ENCODE measurements at regions not wholly inside any gene's neighbourhood (a gene's known extent, or its start where the extent isn't known, plus 50 kb on each side); places are given as distances from the start of the nearest gene placed in this dataset.
"Not testable (repeated sequence)": the region's sequence is repeated elsewhere in the genome, so short reads cannot be mapped to it uniquely, and the experiment has no call there.

- no peak for DNase-seq (ENCODE audit: low spot score)
These were observed 167.2 kb upstream of the POU3F1 start for GRCh38 chr1:38213646-38214434.

DNA sequence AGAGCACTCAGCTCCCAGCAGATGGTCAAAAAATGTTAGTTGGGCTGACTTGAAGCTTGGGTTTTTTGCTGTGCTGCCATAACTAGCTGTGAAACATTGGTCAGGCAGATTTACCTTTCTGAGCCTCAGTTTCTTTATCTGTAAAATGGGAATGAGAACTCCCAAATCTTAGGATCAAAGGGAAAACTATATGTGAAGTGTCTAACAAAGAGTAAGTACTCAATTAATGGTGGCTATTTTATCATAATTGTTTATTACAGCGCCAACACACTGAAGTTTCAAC lies 164.2 kb upstream of the POU3F1 start:
- DNase-seq (ENCODE audit: low spot score) = no peak

DNA sequence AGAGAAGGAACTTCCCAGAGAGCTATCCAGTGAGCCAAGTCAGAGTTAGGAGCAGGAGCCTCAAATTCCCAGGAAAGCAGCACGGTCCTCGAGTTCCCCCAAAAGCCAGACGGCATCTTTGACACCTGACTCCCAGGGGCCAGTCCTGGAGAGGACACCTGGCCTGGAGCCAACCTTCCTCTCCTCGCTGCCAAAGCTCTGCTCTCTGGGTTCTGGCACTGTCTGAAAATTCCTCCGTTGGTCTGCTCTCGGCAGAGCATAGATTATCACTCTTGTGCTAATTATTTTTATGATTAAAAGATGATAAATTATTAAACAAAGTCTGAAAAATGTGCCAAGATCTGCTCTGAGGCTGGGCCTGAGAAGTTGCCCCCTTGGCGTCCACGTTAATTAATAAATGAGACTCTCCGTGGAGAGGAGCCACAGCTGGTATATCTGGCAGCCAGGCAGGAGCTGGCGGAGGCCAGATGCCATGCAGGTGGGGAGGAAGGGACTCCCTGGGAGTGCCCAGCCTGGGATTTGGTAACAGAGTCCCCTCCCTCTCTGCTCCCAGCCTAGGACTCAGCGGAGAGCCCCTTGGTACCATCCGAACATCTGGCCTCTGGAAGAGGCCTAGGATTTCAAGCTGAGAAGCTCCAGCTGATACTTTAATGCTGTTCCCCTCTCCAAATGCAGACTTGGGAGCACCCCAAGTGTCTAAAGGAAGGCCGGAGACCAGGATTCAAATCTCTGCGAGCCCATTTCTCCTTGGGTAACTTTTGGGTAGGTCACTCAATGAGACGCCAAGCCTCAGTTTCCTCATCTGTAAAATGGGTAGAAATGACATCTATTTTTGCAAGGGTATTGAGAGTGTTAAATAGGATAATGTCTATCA lies 163.7 kb upstream of the POU3F1 start:
- no peak for DNase-seq (ENCODE audit: low spot score)

DNA sequence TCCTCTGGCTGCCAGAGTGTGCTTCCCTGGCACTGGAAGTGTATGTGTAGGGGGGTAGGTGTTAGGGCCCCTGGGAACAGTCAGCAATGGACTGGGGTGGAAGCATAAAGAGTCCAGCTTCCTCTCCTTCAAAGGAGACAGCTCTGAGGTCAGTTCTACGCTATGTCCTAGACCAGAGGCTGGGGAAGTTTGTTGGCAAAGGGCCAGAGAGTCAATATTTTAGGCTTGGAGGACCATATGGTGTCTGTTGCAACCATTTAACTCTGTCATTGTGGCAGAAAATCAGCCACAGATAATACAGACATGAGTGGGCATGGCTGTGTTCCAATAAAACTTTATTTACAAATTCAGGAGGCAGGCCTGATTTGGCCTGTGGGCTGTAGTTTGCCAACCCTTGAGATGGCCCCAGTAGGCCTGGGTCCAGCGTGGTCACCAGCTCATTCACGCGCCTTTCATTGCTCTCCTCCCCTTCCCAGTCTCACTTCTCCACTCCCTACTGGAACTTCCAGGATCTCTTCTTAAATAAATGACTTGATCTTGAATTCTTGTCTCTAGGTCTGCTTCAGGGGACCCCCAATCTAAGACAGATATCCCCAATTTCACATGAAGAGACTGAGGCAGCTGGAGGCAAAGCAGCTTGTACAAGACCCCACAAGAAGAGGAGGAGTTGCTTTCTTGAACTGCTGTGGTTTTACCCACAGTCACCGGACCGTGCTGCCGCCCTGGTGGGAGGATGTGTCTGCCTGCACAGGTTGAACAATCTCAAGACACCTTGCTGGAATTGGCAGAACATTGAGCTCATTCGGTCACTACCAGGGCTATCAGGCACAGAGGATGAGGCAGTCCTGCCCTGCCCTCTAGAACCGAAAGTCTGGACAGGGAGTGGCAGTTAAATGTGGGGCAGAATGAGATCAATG lies 162.4 kb upstream of the POU3F1 start:
- no peak for DNase-seq (ENCODE audit: low spot score)

- DNase-seq (ENCODE audit: low spot score) = no peak
These were observed 161.3 kb upstream of the POU3F1 start for GRCh38 chr1:38207906-38208305.

DNA sequence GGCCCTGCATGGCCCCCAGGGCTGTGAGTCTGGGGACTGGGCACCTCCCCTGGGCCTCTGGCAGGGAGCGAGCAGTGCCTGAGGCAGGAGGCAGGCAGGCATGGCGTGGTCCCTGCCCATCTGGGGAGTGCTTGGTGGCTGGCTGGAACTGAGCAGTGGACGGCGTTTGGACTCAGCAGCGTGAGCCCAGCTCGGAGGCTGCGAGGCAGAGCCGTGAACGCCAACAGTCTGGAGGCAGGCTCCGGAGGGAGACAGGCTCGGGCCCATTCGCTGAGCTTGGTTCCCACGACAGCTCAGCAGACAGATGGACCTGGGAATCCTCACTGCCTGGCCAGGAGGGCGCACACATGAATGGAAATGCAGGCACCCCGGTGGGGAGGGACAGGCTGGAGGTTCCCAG lies 160.7 kb upstream of the POU3F1 start:
- DNase-seq (ENCODE audit: low spot score) = no peak

GRCh38 chr1:38204698-38205097 lies 158.1 kb upstream of the POU3F1 start:
- DNase-seq (ENCODE audit: low spot score) = no peak

DNA sequence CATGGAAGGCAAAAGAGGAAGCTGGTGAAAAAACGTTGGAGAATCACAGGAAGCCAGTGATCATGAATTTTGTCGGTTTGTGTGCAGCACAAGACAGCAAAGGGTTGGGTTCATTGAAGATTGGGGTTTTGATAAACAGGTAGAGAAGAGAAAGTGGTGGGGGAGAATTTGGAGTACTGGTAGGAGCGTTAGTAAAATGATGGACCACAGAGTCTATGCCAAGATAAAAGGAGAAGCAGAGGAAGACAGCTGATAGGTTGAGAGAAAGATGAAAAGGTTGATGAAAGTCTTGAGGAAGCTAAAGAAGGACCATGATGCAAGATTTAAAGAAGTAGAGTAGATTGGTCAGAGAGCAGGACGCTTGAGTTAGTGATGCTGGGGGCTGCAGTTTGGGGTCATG lies 156.8 kb upstream of the POU3F1 start:
- no peak for DNase-seq (ENCODE audit: low spot score)

GRCh38 chr1:38201431-38201830 lies 154.8 kb upstream of the POU3F1 start:
- no peak for DNase-seq (ENCODE audit: low spot score)

- DNase-seq (ENCODE audit: low spot score) = no peak
These were observed 152.0 kb upstream of the POU3F1 start for GRCh38 chr1:38198621-38199020.

DNA sequence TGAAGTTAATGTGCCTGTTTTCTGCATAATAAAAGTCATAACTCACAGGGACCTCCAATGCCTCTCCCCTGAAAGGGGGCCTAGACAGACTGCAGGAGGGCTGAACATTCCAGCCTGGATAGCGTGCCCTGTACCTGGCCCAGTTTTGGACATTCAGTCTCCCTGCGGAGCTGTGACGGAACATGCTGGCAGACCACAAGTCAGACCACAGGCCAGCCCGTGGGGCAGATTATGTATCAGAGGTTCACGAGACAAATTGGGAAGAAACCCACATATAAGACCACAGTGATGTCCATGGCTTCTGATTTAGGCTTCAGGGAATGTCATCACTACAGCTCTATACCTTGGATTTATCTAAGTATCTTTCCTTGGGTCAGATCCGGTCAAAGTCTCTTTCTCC lies 151.5 kb upstream of the POU3F1 start:
- no peak for DNase-seq (ENCODE audit: low spot score)

DNA sequence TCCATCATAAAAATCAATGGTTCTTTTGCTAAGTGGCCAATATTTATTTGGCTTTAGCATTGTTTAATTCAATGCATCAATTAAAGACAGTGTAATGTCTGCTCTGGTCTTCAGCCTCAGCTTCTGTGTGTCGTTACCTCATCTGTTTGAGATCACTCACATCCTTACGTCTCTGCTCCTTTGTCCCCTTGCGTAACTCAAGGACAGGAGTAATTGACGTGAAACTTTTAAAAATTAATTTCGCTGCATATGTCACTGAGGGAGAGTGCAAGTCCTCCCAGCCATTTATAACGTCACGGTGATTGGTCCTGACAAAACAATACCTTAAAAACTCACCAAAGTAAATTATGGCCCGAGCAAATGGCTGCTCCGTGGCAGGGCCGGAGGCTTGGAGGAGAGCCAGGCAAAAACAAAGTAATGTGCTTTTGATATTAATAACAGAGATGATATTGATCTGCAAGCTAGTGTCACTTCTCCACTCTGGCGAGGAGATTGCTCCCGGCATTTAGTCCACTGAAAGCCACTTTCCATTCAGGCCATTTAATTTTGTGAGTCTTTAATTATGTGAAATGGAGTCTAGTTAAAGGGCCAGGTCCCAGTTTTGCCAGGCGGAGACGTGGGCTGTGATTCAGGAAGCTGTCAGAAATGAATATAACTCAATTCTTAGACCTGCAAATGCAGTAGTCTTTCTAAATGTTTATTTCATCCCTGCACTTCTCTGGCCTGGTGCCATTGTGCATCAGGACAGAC lies 150.9 kb upstream of the POU3F1 start:
- no peak for DNase-seq (ENCODE audit: low spot score)

GRCh38 chr1:38194472-38194871 lies 147.9 kb upstream of the POU3F1 start:
- DNase-seq (ENCODE audit: low spot score) = no peak

DNA sequence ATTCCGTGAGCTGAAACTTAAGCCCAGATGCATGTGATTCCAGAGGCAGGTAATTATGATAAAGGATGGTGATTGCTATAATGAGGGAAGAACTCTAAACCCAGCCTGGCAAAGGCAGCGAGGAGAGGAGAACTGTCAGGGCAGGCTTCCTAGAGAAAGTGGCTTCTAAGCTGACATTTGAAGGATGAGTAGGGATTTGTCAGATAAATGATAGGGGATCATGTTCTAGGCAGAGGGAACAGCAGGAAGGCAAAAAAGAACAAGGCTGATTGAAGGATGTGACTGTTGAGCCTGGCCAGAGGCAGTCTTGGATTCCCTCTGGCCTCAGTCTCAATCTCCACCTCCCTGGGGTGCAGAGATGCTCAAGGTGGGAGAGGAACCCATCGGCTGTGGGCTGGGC lies 146.4 kb upstream of the POU3F1 start:
- no peak for DNase-seq (ENCODE audit: low spot score)

GRCh38 chr1:38191461-38191860 lies 144.9 kb upstream of the POU3F1 start:
- DNase-seq (ENCODE audit: low spot score) = no peak

DNA sequence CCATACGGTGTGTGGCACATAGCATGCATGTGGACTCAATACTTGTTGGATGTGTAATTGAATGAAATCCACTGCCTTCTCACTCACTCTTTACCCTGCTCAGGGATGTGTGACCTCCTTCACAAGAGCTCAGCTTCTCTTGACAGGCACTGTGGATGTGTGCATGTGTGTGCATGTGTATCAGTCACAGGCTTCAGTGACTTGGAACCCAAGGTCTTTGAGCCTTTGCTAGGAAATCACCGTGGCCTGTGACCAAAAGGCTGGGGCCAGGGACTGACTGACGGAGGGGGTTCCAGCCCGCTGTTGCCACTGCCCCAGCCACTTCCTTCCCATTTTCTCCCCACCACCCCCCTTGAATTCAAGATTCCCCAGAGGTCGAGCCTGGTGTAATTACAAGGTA lies 144.4 kb upstream of the POU3F1 start:
- no peak for DNase-seq (ENCODE audit: low spot score)

DNA sequence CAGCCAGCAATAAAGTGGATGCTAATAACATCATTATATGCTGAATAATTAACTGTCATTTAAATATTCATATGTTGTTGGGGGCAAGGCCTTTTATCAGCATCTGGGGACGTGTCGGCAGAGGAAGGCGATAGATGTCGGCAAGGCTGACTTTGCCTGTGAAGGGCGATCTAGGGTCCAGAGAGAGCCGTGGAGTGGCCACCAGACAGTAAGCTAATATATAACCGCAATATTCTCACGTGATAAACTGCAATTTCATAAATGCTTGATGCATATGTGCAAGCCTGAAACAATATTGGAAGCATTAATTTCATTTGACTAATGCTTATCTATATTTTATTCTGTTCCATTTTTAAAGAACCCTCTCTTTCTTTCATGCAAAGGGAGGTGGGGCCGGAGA lies 141.0 kb upstream of the POU3F1 start:
- DNase-seq (ENCODE audit: low spot score) = no peak

DNA sequence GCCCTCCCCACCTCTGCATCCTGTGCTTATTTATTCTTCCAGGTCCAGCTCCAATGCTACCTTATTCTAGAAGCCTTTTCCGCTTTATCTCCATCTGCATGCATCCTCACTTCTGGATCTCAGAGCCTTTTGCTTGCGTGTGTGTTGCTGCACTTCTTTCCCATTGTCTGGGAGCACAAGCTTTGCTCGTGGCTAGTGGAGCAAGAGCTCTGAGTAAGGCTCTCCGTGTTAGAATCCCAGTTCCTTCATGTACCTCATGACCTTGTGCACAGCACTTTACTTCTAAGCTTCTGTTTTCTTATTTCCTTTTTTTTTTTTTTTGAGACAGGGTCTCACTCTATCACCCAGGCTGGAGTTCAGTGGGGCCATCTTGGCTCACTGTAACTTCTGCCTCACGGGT lies 140.0 kb upstream of the POU3F1 start:
- DNase-seq (ENCODE audit: low spot score) = no peak

DNA sequence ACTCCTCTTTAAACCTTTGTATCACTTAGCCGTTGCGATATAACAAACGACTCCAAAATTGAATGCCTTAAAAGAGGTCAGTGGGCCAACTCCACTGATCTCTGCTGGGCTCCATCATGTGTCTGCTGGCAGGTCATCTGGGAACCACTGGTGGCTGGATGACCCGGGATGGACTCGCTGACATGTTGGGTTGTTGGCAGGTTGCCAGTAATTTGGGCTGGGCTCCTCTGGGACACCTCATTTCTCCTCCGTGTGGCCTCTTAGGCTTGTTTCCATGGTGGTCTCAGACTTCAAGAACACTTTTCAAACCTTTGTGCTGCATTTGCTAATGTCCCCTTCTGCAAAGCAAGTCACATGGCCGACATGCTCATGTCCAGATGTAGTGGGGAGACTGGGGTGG lies 139.3 kb upstream of the POU3F1 start:
- no peak for DNase-seq (ENCODE audit: low spot score)

- no peak for DNase-seq (ENCODE audit: low spot score)
These were observed 137.2 kb upstream of the POU3F1 start for GRCh38 chr1:38183747-38184146.

- no peak for DNase-seq (ENCODE audit: low spot score)
These were observed 136.5 kb upstream of the POU3F1 start for GRCh38 chr1:38183096-38183495.

- not testable (repeated sequence) for DNase-seq (ENCODE audit: low spot score)
These were observed 133.8 kb upstream of the POU3F1 start for GRCh38 chr1:38180388-38180787.
